HEK293T (cell line): ENCODE measurements at regions not wholly inside any gene's neighbourhood (a gene's known extent, or its start where the extent isn't known, plus 50 kb on each side); places are given as distances from the start of the nearest gene placed in this dataset.

Experiments
- BHLHE40 ChIP-seq: fragments of 450-650 bp; IDR thresholded peaks from 2 replicates; pipeline ENCODE4 v1.6.1; 2016; ENCODE audit warnings: mild to moderate bottlenecking, moderate library complexity, borderline replicate concordance
- ELF4 ChIP-seq: fragments of 450-650 bp; IDR thresholded peaks from 2 replicates; pipeline ENCODE4 v1.6.1; 2017; ENCODE audit warnings: antibody characterized with exemption
- FOXK2 ChIP-seq: fragments of 450-650 bp; IDR thresholded peaks from 2 replicates; pipeline ENCODE4 v1.6.1; 2016; ENCODE audit warnings: mild to moderate bottlenecking
- FOXM1 ChIP-seq: fragments of 450-650 bp; IDR thresholded peaks from 2 replicates; pipeline ENCODE4 v1.6.1; 2017; ENCODE audit warnings: mild to moderate bottlenecking, borderline replicate concordance
- SP1 ChIP-seq: fragments of 450-650 bp; IDR thresholded peaks from 2 replicates; pipeline ENCODE4 v1.6.1; 2017
- SUZ12 ChIP-seq: fragments of 450-650 bp; IDR thresholded peaks from 2 replicates; pipeline ENCODE4 v1.6.1; 2016; ENCODE audit warnings: mild to moderate bottlenecking
- TARDBP ChIP-seq: fragments of 450-650 bp; IDR thresholded peaks from 2 replicates; pipeline ENCODE4 v1.6.1; 2016

DNA sequence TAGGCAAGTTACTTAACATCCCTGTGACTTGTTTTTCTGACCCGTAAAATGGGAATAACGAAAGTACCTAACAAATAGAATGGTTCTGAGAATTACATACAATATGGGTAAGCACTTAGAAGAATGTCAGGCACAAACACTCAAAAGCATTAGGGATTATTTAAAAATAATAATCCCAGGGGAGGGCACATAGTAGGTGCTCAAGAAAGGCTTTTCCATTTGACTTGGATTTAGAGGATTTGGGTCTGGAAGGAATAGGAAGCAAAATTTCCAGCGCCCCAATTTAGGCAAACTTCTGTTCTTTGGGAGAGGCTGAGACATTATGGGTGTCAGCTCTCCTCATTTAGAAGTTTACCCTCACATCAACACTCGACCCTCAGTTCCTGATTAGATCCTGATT is 115.5 kb downstream of the SYF2 start:
- TF ChIP-seq SP1 = no peak
- TF ChIP-seq SUZ12 = no peak
- no peak for TF ChIP-seq ELF4
- no peak for TF ChIP-seq TARDBP
- no peak for TF ChIP-seq FOXM1
- TF ChIP-seq FOXK2 = no peak
- TF ChIP-seq BHLHE40 = no peak
